ENCODE measurements at regions not wholly inside any gene's neighbourhood (a gene's known extent, or its start where the extent isn't known, plus 50 kb on each side); places are given as distances from the start of the nearest gene placed in this dataset.

- TF ChIP-seq CHD7 (IDR thresholded peaks at IDR 0.05; ENCODE audit: insufficient replicate concordance, low read length) (no peak), JUND (IDR thresholded peaks at IDR 0.05; ENCODE audit: low read length) (no peak), POLR2AphosphoS5 (IDR thresholded peaks at IDR 0.05; ENCODE audit: low read depth, low read length) (no peak), TAF1 (IDR thresholded peaks at IDR 0.05; ENCODE audit: low read depth, low read length) (no peak), CHD1 (IDR thresholded peaks at IDR 0.05; ENCODE audit: low read depth, low read length) (no peak), ZNF274 (IDR thresholded peaks at IDR 0.05; ENCODE audit: borderline replicate concordance, extremely low read depth, low read length) (no peak)
Observed at GRCh38 chr5:75843319-75843718, 126.1 kb upstream of the POC5 start (continued).

Measured in H1 (cell line).